WTC11 (cell line): ENCODE measurements at regions not wholly inside any gene's neighbourhood (a gene's known extent, or its start where the extent isn't known, plus 50 kb on each side); places are given as distances from the start of the nearest gene placed in this dataset.

Experiments used
- ATAC-seq: fragments of 200-7000 bp; cut with Tn5 transposase; 2 replicates; pipeline ENCODE4 v1.10.0; 2021; ENCODE audit warnings: mild to moderate bottlenecking, moderate library complexity
- CTCF ChIA-PET: fragments of 300-600 bp; sonication (Branson Sonifier 250); formaldehyde crosslinking; loops from one replicate; lab custom pipeline; 2021; ENCODE audit warnings: antibody characterized with exemption; lab: Charles Lee
- POLR2A ChIA-PET: fragments of 350-600 bp; sonication (Branson Sonifier 250); formaldehyde crosslinking; loops from one replicate; lab custom pipeline; 2021; ENCODE audit warnings: antibody characterized with exemption; lab: Charles Lee
- DNase-seq: peaks from one replicate; pipeline ENCODE4 v3.0.0; 2021; ENCODE audit warnings: low spot score
- H3K27ac Mint-ChIP-seq: 2 replicates; pipeline ENCODE4 v1.8.0; 2021; ENCODE audit warnings: mixed read lengths
- H3K27me3 Mint-ChIP-seq: 2 replicates; pipeline ENCODE4 v1.8.0; 2021; ENCODE audit warnings: low read depth, mild to moderate bottlenecking, moderate library complexity, mixed read lengths
- H3K36me3 Mint-ChIP-seq: 2 replicates; pipeline ENCODE4 v1.8.0; 2021; ENCODE audit warnings: mixed read lengths
- H3K4me1 Mint-ChIP-seq: 2 replicates; pipeline ENCODE4 v1.8.0; 2022; ENCODE audit warnings: mixed read lengths
- H3K4me3 Mint-ChIP-seq: 2 replicates; pipeline ENCODE4 v1.8.0; 2021; ENCODE audit warnings: mild to moderate bottlenecking, moderate library complexity, mixed read lengths
- H3K9me3 Mint-ChIP-seq: 2 replicates; pipeline ENCODE4 v1.8.0; 2021; ENCODE audit warnings: mixed read lengths
- ATF1 ChIP-seq: sonication (generic); formaldehyde crosslinking; IDR thresholded peaks from 2 replicates; pipeline ENCODE4 v1.8.1; 2023; ENCODE audit warnings: mild to moderate bottlenecking, moderate library complexity, missing genetic modification reagents
- CBFB ChIP-seq: sonication (generic); formaldehyde crosslinking; IDR thresholded peaks from 2 replicates; pipeline ENCODE4 v1.8.1; 2022; ENCODE audit warnings: mild to moderate bottlenecking, low read depth, missing genetic modification reagents
- CREM ChIP-seq: sonication (generic); formaldehyde crosslinking; IDR thresholded peaks from 2 replicates; pipeline ENCODE4 v1.8.1; 2022; ENCODE audit warnings: mild to moderate bottlenecking, missing genetic modification reagents, moderate library complexity
- ELF4 ChIP-seq: sonication (generic); formaldehyde crosslinking; IDR thresholded peaks from 2 replicates; pipeline ENCODE4 v1.8.1; 2022; ENCODE audit warnings: low read depth, mild to moderate bottlenecking, moderate library complexity, missing genetic modification reagents
- EMX1 ChIP-seq: fragments of 250-450 bp; sonication (Bioruptor Pico); IDR thresholded peaks from 2 replicates; pipeline ENCODE4 v1.8.0; 2021; ENCODE audit warnings: mild to moderate bottlenecking
- FOXK1 ChIP-seq: sonication (generic); formaldehyde crosslinking; IDR thresholded peaks from 2 replicates; pipeline ENCODE4 v1.8.0; 2022; ENCODE audit warnings: mild to moderate bottlenecking, moderate library complexity, missing genetic modification reagents
- JAZF1 ChIP-seq: fragments of 250-450 bp; sonication (Bioruptor Pico); IDR thresholded peaks from 2 replicates; pipeline ENCODE4 v1.9.0; 2021; ENCODE audit warnings: moderate library complexity, mild to moderate bottlenecking, inconsistent platforms
- ZNF263 ChIP-seq: sonication (generic); formaldehyde crosslinking; IDR thresholded peaks from 2 replicates; pipeline ENCODE4 v1.8.1; 2022; ENCODE audit warnings: low read depth, mild to moderate bottlenecking, moderate library complexity, missing genetic modification reagents
- ZNF317 ChIP-seq: sonication (generic); formaldehyde crosslinking; IDR thresholded peaks from 2 replicates; pipeline ENCODE4 v1.8.1; 2023; ENCODE audit warnings: low read depth, mild to moderate bottlenecking, moderate library complexity, missing genetic modification reagents, borderline replicate concordance
- ZNF396 ChIP-seq: fragments of 250-450 bp; sonication (Bioruptor Pico); IDR thresholded peaks from 2 replicates; pipeline ENCODE4 v1.8.0; 2021; ENCODE audit warnings: mild to moderate bottlenecking, moderate library complexity, borderline replicate concordance
- ZNF423 ChIP-seq: fragments of 250-450 bp; sonication (Bioruptor Pico); IDR thresholded peaks from 2 replicates; pipeline ENCODE4 v2.1.2; 2022; ENCODE audit warnings: mild to moderate bottlenecking, moderate library complexity
- TF ChIP-seq, protein P1 (sequence below): fragments of 250-450 bp; sonication (Bioruptor Pico); IDR thresholded peaks from 2 replicates; pipeline ENCODE4 v1.9.0; 2021; ENCODE audit warnings: mild to moderate bottlenecking
- TF ChIP-seq, protein P2 (sequence below): fragments of 250-450 bp; sonication (Bioruptor Pico); IDR thresholded peaks from 2 replicates; pipeline ENCODE4 v2.1.2; 2022; ENCODE audit warnings: mild to moderate bottlenecking, moderate library complexity
- TF ChIP-seq, protein P3 (sequence below): sonication (generic); formaldehyde crosslinking; IDR thresholded peaks from 2 replicates; pipeline ENCODE4 v1.8.1; 2022; ENCODE audit warnings: mild to moderate bottlenecking, missing genetic modification reagents, moderate library complexity, borderline replicate concordance
- TF ChIP-seq, protein P4 (sequence below): sonication (generic); formaldehyde crosslinking; IDR thresholded peaks from 2 replicates; pipeline ENCODE4 v1.8.0; 2022; ENCODE audit warnings: mild to moderate bottlenecking, missing genetic modification reagents
- TF ChIP-seq, protein P5 (sequence below): sonication (generic); formaldehyde crosslinking; conservative IDR thresholded peaks from 2 replicates; pipeline ENCODE4 v1.8.1; 2023; ENCODE audit warnings: mild to moderate bottlenecking, low read depth, missing genetic modification reagents, moderate library complexity
- TF ChIP-seq, protein P6 (sequence below): fragments of 250-450 bp; sonication (Bioruptor Pico); IDR thresholded peaks from 2 replicates; pipeline ENCODE4 v1.9.0; 2021; ENCODE audit warnings: moderate library complexity, mild to moderate bottlenecking, inconsistent platforms, borderline replicate concordance
- TF ChIP-seq, protein P7 (sequence below): sonication (generic); formaldehyde crosslinking; conservative IDR thresholded peaks from 2 replicates; pipeline ENCODE4 v1.8.1; 2022; ENCODE audit warnings: mild to moderate bottlenecking, missing genetic modification reagents
- TF ChIP-seq, protein P8 (sequence below): sonication (generic); formaldehyde crosslinking; IDR thresholded peaks from 2 replicates; pipeline ENCODE4 v1.8.1; 2022; ENCODE audit warnings: low read depth, mild to moderate bottlenecking, moderate library complexity, missing genetic modification reagents, borderline replicate concordance

DNA sequence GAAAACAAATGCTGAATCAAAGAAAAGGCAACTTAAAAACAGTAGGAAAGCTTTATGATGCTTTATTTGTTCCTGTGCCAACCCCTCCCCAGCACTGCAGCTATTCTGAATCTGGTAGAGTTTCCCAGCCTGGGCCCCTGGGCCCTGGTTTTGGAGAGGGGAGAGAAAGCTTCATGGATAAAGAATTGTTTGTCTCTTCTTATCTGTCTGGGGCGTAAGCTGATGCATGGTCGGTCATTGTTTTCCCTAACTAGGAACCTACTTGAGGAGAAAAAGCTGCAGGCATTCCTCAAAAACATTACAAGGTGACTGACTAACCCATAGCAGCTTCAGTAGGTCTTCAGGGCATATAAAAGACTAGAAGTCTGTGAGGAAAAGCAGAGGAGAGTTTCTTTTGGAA is 758.1 kb upstream of the EPHA7 start:
- H3K27ac Mint-ChIP-seq, result peak overlapping the region; percentile 89

More for the DNA sequence above, 758.1 kb upstream of the EPHA7 start:
- Mint-ChIP-seq H3K27me3 (no peaks in the 10 kb centered on the region), H3K36me3 (no peaks in the 10 kb centered on the region), H3K4me3 (no peak overlapping the region), H3K4me1 (peaks cover 11% of the 10 kb centered on the region), H3K9me3 (peaks cover 8% of the 10 kb centered on the region)
- ChIA-PET CTCF (no interaction called here), POLR2A (no interaction called here)
- TF ChIP-seq, protein P1, sequence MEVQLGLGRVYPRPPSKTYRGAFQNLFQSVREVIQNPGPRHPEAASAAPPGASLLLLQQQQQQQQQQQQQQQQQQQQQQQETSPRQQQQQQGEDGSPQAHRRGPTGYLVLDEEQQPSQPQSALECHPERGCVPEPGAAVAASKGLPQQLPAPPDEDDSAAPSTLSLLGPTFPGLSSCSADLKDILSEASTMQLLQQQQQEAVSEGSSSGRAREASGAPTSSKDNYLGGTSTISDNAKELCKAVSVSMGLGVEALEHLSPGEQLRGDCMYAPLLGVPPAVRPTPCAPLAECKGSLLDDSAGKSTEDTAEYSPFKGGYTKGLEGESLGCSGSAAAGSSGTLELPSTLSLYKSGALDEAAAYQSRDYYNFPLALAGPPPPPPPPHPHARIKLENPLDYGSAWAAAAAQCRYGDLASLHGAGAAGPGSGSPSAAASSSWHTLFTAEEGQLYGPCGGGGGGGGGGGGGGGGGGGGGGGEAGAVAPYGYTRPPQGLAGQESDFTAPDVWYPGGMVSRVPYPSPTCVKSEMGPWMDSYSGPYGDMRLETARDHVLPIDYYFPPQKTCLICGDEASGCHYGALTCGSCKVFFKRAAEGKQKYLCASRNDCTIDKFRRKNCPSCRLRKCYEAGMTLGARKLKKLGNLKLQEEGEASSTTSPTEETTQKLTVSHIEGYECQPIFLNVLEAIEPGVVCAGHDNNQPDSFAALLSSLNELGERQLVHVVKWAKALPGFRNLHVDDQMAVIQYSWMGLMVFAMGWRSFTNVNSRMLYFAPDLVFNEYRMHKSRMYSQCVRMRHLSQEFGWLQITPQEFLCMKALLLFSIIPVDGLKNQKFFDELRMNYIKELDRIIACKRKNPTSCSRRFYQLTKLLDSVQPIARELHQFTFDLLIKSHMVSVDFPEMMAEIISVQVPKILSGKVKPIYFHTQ (CRISPR knock-in tag), result no peak
- TF ChIP-seq EMX1 (CRISPR knock-in tag), result no peak
- no peak for TF ChIP-seq ATF1 (CRISPR knock-in tag)
- no peak for TF ChIP-seq ELF4 (CRISPR knock-in tag)
- TF ChIP-seq FOXK1 (CRISPR knock-in tag), result no peak
- TF ChIP-seq, protein P2, sequence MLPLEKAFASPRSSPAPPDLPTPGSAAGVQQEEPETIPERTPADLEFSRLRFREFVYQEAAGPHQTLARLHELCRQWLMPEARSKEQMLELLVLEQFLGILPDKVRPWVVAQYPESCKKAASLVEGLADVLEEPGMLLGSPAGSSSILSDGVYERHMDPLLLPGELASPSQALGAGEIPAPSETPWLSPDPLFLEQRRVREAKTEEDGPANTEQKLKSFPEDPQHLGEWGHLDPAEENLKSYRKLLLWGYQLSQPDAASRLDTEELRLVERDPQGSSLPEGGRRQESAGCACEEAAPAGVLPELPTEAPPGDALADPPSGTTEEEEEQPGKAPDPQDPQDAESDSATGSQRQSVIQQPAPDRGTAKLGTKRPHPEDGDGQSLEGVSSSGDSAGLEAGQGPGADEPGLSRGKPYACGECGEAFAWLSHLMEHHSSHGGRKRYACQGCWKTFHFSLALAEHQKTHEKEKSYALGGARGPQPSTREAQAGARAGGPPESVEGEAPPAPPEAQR (CRISPR knock-in tag), result no peak
- TF ChIP-seq, protein P3, sequence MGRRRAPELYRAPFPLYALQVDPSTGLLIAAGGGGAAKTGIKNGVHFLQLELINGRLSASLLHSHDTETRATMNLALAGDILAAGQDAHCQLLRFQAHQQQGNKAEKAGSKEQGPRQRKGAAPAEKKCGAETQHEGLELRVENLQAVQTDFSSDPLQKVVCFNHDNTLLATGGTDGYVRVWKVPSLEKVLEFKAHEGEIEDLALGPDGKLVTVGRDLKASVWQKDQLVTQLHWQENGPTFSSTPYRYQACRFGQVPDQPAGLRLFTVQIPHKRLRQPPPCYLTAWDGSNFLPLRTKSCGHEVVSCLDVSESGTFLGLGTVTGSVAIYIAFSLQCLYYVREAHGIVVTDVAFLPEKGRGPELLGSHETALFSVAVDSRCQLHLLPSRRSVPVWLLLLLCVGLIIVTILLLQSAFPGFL (CRISPR knock-in tag), result no peak
- TF ChIP-seq ZNF396, result no peak
- TF ChIP-seq ZNF423 (CRISPR knock-in tag), result no peak
- TF ChIP-seq, protein P4, sequence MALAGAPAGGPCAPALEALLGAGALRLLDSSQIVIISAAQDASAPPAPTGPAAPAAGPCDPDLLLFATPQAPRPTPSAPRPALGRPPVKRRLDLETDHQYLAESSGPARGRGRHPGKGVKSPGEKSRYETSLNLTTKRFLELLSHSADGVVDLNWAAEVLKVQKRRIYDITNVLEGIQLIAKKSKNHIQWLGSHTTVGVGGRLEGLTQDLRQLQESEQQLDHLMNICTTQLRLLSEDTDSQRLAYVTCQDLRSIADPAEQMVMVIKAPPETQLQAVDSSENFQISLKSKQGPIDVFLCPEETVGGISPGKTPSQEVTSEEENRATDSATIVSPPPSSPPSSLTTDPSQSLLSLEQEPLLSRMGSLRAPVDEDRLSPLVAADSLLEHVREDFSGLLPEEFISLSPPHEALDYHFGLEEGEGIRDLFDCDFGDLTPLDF (CRISPR knock-in tag), result no peak
- TF ChIP-seq, protein P5, sequence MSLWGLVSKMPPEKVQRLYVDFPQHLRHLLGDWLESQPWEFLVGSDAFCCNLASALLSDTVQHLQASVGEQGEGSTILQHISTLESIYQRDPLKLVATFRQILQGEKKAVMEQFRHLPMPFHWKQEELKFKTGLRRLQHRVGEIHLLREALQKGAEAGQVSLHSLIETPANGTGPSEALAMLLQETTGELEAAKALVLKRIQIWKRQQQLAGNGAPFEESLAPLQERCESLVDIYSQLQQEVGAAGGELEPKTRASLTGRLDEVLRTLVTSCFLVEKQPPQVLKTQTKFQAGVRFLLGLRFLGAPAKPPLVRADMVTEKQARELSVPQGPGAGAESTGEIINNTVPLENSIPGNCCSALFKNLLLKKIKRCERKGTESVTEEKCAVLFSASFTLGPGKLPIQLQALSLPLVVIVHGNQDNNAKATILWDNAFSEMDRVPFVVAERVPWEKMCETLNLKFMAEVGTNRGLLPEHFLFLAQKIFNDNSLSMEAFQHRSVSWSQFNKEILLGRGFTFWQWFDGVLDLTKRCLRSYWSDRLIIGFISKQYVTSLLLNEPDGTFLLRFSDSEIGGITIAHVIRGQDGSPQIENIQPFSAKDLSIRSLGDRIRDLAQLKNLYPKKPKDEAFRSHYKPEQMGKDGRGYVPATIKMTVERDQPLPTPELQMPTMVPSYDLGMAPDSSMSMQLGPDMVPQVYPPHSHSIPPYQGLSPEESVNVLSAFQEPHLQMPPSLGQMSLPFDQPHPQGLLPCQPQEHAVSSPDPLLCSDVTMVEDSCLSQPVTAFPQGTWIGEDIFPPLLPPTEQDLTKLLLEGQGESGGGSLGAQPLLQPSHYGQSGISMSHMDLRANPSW (CRISPR knock-in tag), result no peak
- TF ChIP-seq CREM, result no peak
- TF ChIP-seq JAZF1 (CRISPR knock-in tag), result no peak
- TF ChIP-seq, protein P6, sequence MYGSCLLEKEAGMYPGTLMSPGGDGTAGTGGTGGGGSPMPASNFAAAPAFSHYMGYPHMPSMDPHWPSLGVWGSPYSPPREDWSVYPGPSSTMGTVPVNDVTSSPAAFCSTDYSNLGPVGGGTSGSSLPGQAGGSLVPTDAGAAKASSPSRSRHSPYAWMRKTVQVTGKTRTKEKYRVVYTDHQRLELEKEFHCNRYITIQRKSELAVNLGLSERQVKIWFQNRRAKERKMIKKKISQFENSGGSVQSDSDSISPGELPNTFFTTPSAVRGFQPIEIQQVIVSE (CRISPR knock-in tag), result no peak
- TF ChIP-seq, protein P7, sequence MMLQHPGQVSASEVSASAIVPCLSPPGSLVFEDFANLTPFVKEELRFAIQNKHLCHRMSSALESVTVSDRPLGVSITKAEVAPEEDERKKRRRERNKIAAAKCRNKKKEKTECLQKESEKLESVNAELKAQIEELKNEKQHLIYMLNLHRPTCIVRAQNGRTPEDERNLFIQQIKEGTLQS (CRISPR knock-in tag), result no peak
- TF ChIP-seq ZNF263 (CRISPR knock-in tag), result no peak
- TF ChIP-seq, protein P8, sequence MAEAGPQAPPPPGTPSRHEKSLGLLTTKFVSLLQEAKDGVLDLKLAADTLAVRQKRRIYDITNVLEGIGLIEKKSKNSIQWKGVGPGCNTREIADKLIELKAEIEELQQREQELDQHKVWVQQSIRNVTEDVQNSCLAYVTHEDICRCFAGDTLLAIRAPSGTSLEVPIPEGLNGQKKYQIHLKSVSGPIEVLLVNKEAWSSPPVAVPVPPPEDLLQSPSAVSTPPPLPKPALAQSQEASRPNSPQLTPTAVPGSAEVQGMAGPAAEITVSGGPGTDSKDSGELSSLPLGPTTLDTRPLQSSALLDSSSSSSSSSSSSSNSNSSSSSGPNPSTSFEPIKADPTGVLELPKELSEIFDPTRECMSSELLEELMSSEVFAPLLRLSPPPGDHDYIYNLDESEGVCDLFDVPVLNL (CRISPR knock-in tag), result no peak
- TF ChIP-seq CBFB (CRISPR knock-in tag), result no peak
- TF ChIP-seq ZNF317 (CRISPR knock-in tag), result no peak
- TF ChIP-seq, all 79 proteins: peak for 0
- ATAC-seq, result peak; percentile 66
- no peak for DNase-seq
